ENCODE measurements at regions not wholly inside any gene's neighbourhood (a gene's known extent, or its start where the extent isn't known, plus 50 kb on each side); places are given as distances from the start of the nearest gene placed in this dataset.

- TF ChIP-seq CTCF (conservative IDR thresholded peaks at IDR 0.05; ENCODE audit: low read length): no peak
These were observed 972.3 kb downstream of the PCDH7 start for GRCh38 chr4:31692399-31692940.

GRCh38 chr4:31701256-31701655 is 981.1 kb downstream of the PCDH7 start:
- no peak overlapping the region for H3K4me3 ChIP-seq (ENCODE audit: low read length)
- no peak for DNase-seq (ENCODE audit: low read depth)
- no peak for TF ChIP-seq CTCF (conservative IDR thresholded peaks at IDR 0.05; ENCODE audit: low read length)

More at GRCh38 chr4:31692399-31692940, 972.3 kb downstream of the PCDH7 start:
- no peak overlapping the region for H3K4me3 ChIP-seq (ENCODE audit: low read length)
- DNase-seq (ENCODE audit: low read depth): no peak

GRCh38 chr4:31702326-31702725 is 982.2 kb downstream of the PCDH7 start:
- H3K4me3 ChIP-seq (ENCODE audit: low read length): no peak overlapping the region
- no peak for TF ChIP-seq CTCF (conservative IDR thresholded peaks at IDR 0.05; ENCODE audit: low read length)
- DNase-seq (ENCODE audit: low read depth): no peak

GRCh38 chr4:31714238-31714637 is 994.1 kb downstream of the PCDH7 start:
- TF ChIP-seq CTCF (conservative IDR thresholded peaks at IDR 0.05; ENCODE audit: low read length): no peak
- DNase-seq (ENCODE audit: low read depth): no peak

GRCh38 chr4:31715302-31715701 is 995.1 kb downstream of the PCDH7 start:
- no peak for TF ChIP-seq CTCF (conservative IDR thresholded peaks at IDR 0.05; ENCODE audit: low read length)

More at GRCh38 chr4:31714238-31714637, 994.1 kb downstream of the PCDH7 start:
- H3K4me3 ChIP-seq (ENCODE audit: low read length): no peak overlapping the region

GRCh38 chr4:31727030-31727429 is 1006.9 kb downstream of the PCDH7 start:
- no peak for DNase-seq (ENCODE audit: low read depth)
- no peak for TF ChIP-seq CTCF (conservative IDR thresholded peaks at IDR 0.05; ENCODE audit: low read length)
- H3K4me3 ChIP-seq (ENCODE audit: low read length): no peak overlapping the region

More at GRCh38 chr4:31715302-31715701, 995.1 kb downstream of the PCDH7 start:
- H3K4me3 ChIP-seq (ENCODE audit: low read length): no peak overlapping the region
- DNase-seq (ENCODE audit: low read depth): no peak

GRCh38 chr4:31735004-31735403 is 1014.8 kb downstream of the PCDH7 start:
- DNase-seq (ENCODE audit: low read depth): no peak
- TF ChIP-seq CTCF (conservative IDR thresholded peaks at IDR 0.05; ENCODE audit: low read length): no peak
- no peak overlapping the region for H3K4me3 ChIP-seq (ENCODE audit: low read length)
